ENCODE measurements at regions not wholly inside any gene's neighbourhood (a gene's known extent, or its start where the extent isn't known, plus 50 kb on each side); places are given as distances from the start of the nearest gene placed in this dataset.

DNA sequence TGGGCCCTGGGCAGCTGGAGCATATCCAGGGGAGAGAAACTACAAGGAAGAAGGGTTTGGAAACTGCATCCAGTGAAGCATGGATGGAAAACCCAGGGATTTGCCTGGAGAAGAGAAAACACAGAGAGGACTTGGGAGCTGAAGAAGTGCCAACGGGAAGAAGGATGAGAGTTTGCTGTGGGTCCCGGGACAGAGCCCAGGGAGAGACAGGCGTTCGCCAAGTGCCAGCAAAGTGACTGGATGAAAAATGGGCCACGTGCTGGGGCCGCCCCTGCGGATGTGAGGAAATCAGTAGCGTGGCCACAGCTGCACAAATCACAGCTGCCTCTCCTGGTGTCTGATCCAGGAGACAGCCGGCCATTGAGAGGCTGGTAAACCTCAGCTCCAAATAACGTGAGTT lies 70.4 kb downstream of the HES1 start:
- H3K27me3 Mint-ChIP-seq (ENCODE audit: low read depth in 3 of 3): peaks cover 33 to 55% (median 47%) of the 10 kb centered on the region in 3 donors

DNA sequence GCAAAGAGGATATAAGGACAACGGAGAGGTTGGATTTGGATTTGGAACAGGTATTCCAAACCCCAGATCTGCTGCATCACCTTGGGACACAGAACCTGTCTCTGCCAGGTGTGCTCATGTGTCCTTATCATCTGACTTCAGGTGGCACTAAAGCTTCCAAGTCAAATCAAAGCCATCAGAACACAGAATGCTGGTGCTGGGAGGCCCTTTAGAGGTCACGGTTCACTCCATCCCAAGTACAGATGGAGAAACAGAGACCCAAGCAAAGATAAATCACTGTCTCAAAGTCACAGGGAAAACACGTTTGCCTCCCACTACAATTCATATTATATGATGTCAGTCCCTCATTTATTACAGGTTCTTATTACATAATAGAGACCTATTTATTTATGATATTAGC lies 72.8 kb downstream of the HES1 start:
- Mint-ChIP-seq H3K27ac (no peak overlapping the region), H3K27me3 (ENCODE audit: low read depth in 3 of 3) (peaks cover 20 to 43% (median 36%) of the 10 kb centered on the region in 3 donors)
- no peaks in the 10 kb centered on the region for H3K9me3 ChIP-seq (replicated peaks in 1 of 2; ENCODE audit: control insufficient read depth in 1 of 2, insufficient read depth in 1 of 2, low read length in 2 of 2)

More for the DNA sequence above, 70.4 kb downstream of the HES1 start:
- TF ChIP-seq, protein P1, sequence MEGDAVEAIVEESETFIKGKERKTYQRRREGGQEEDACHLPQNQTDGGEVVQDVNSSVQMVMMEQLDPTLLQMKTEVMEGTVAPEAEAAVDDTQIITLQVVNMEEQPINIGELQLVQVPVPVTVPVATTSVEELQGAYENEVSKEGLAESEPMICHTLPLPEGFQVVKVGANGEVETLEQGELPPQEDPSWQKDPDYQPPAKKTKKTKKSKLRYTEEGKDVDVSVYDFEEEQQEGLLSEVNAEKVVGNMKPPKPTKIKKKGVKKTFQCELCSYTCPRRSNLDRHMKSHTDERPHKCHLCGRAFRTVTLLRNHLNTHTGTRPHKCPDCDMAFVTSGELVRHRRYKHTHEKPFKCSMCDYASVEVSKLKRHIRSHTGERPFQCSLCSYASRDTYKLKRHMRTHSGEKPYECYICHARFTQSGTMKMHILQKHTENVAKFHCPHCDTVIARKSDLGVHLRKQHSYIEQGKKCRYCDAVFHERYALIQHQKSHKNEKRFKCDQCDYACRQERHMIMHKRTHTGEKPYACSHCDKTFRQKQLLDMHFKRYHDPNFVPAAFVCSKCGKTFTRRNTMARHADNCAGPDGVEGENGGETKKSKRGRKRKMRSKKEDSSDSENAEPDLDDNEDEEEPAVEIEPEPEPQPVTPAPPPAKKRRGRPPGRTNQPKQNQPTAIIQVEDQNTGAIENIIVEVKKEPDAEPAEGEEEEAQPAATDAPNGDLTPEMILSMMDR (IDR thresholded peaks at IDR 0.05): no peak
- no peaks in the 10 kb centered on the region for H3K79me2 ChIP-seq (ENCODE audit: insufficient read depth, low read length)
- intact Hi-C loops (cut with micrococcal nuclease): no loop called here
- H4K20me1 ChIP-seq (ENCODE audit: insufficient read depth, low read length): no peaks in the 10 kb centered on the region
- H3K4me1 Mint-ChIP-seq: peaks cover 31% of the 10 kb centered on the region
- peaks cover 0 to 14% (median 6%) of the 10 kb centered on the region in 7 donors for H3K9me3 Mint-ChIP-seq
- peak overlapping the region; percentile 69 for H3K4me2 ChIP-seq (replicated peaks; ENCODE audit: extremely low read depth, low read length, poor library complexity, severe bottlenecking)
- 3% methylated on average over 7 of the region's 10 CpGs for WGBS (ENCODE audit: insufficient coverage)
- H3K27ac Mint-ChIP-seq: peak overlapping the region in 1 of 7 donors; percentile 36
- peak; percentile 4 to 34 (median 14) for DNase-seq
- no peak overlapping the region for H3K27ac ChIP-seq (ENCODE audit: low read depth in 1 of 2, low read length in 2 of 2)
- H3K4me3 Mint-ChIP-seq: peak overlapping the region; percentile 66 to 86
- peak overlapping the region; percentile 66 for H2AFZ ChIP-seq (ENCODE audit: insufficient read depth, low read depth, low read length, poor library complexity, severe bottlenecking)
- H3K4me1 ChIP-seq (ENCODE audit: control insufficient read depth in 1 of 2, insufficient read depth in 2 of 2, low read length in 2 of 2): peaks cover 18 to 29% of the 10 kb centered on the region in 2 donors
- peak overlapping the region; percentile 15 to 63 (median 33) for H3K4me3 ChIP-seq (replicated peaks in 1 of 3; ENCODE audit: low read depth in 2 of 3, low read length in 3 of 3)
- H3K36me3 ChIP-seq (replicated peaks in 1 of 2; ENCODE audit: control insufficient read depth in 1 of 2, insufficient read depth in 2 of 2, low read length in 2 of 2): no peaks in the 10 kb centered on the region
- no peak overlapping the region for H3K9ac ChIP-seq (ENCODE audit: insufficient read depth, low read length, poor library complexity, severe bottlenecking)
- H3K27me3 ChIP-seq (ENCODE audit: control insufficient read depth in 2 of 2, insufficient read depth in 2 of 2, low read length in 2 of 2): peaks cover 32 to 40% of the 10 kb centered on the region in 2 donors
- H3K9me3 ChIP-seq (replicated peaks in 1 of 2; ENCODE audit: control insufficient read depth in 1 of 2, insufficient read depth in 1 of 2, low read length in 2 of 2): no peaks in the 10 kb centered on the region
- peaks cover 0 to 14% of the 10 kb centered on the region in 2 donors for H3K36me3 Mint-ChIP-seq

More for the DNA sequence above, 72.8 kb downstream of the HES1 start:
- Histone ChIP-seq H2AFZ (ENCODE audit: insufficient read depth, low read depth, low read length, poor library complexity, severe bottlenecking) (no peak overlapping the region), H3K27me3 (ENCODE audit: control insufficient read depth in 2 of 2, insufficient read depth in 2 of 2, low read length in 2 of 2) (peaks cover 23 to 27% of the 10 kb centered on the region in 2 donors), H3K4me2 (replicated peaks; ENCODE audit: extremely low read depth, low read length, poor library complexity, severe bottlenecking) (no peak overlapping the region), H3K79me2 (ENCODE audit: insufficient read depth, low read length) (no peaks in the 10 kb centered on the region), H3K4me3 (replicated peaks in 1 of 3; ENCODE audit: low read depth in 2 of 3, low read length in 3 of 3) (no peak overlapping the region), H3K4me1 (ENCODE audit: control insufficient read depth in 1 of 2, insufficient read depth in 2 of 2, low read length in 2 of 2) (peaks cover 15 to 25% of the 10 kb centered on the region in 2 donors), H3K36me3 (replicated peaks in 1 of 2; ENCODE audit: control insufficient read depth in 1 of 2, insufficient read depth in 2 of 2, low read length in 2 of 2) (no peaks in the 10 kb centered on the region), H3K27ac (ENCODE audit: low read depth in 1 of 2, low read length in 2 of 2) (no peak overlapping the region), H4K20me1 (ENCODE audit: insufficient read depth, low read length) (no peaks in the 10 kb centered on the region), H3K9ac (ENCODE audit: insufficient read depth, low read length, poor library complexity, severe bottlenecking) (no peak overlapping the region)
- Mint-ChIP-seq H3K4me1 (peaks cover 28% of the 10 kb centered on the region), H3K4me3 (no peak overlapping the region), H3K36me3 (peaks cover 0 to 6% of the 10 kb centered on the region in 2 donors), H3K9me3 (peaks cover 0 to 9% (median 4%) of the 10 kb centered on the region in 7 donors)
- 100% methylated on average over 2 of the region's 3 CpGs for WGBS (ENCODE audit: insufficient coverage)
- no peak for DNase-seq
- TF ChIP-seq, protein P1 (IDR thresholded peaks at IDR 0.05): no peak
- intact Hi-C loops (cut with micrococcal nuclease): no loop called here
